Effector memory CD4-positive, alpha-beta T cell (primary cell): ENCODE measurements at regions not wholly inside any gene's neighbourhood (a gene's known extent, or its start where the extent isn't known, plus 50 kb on each side); places are given as distances from the start of the nearest gene placed in this dataset.
"Not testable (repeated sequence)": the region's sequence is repeated elsewhere in the genome, so short reads cannot be mapped to it uniquely, and the experiment has no call there.

ENCODE experiments used
- DNase-seq, 3 donors: peaks; one replicate each; pipeline ENCODE4 v3.0.0-alpha.2; 2020
- H3K27ac ChIP-seq: 2 replicates; pipeline ENCODE4 v1.7.0; 2013; ENCODE audit warnings: mild to moderate bottlenecking, low read length, moderate library complexity; ENCODE audit not compliant: insufficient read depth, poor library complexity, severe bottlenecking
- H3K27me3 ChIP-seq: replicated peaks from 2 replicates; pipeline ENCODE4 v1.7.0; 2013; ENCODE audit warnings: mild to moderate bottlenecking, low read length; ENCODE audit not compliant: insufficient read depth, control insufficient read depth, poor library complexity, severe bottlenecking
- H3K36me3 ChIP-seq: 2 replicates; pipeline ENCODE4 v1.7.0; 2013; ENCODE audit warnings: mild to moderate bottlenecking, low read length, moderate library complexity; ENCODE audit not compliant: control insufficient read depth, insufficient read depth
- H3K4me1 ChIP-seq: 2 replicates; pipeline ENCODE4 v1.7.0; 2013; ENCODE audit warnings: low read length, mild to moderate bottlenecking; ENCODE audit not compliant: control insufficient read depth, insufficient read depth, poor library complexity, severe bottlenecking
- H3K4me3 ChIP-seq: 2 replicates; pipeline ENCODE4 v1.7.0; 2013; ENCODE audit warnings: low read length, low read depth, mild to moderate bottlenecking; ENCODE audit not compliant: insufficient read depth, poor library complexity, severe bottlenecking
- H3K9me3 ChIP-seq: 2 replicates; pipeline ENCODE4 v1.7.0; 2013; ENCODE audit warnings: mild to moderate bottlenecking, low read length, moderate library complexity; ENCODE audit not compliant: control insufficient read depth

GRCh38 chr1:93763704-93764365, 82.2 kb upstream of the BCAR3 start:
- H3K27ac ChIP-seq: no peak overlapping the region
- H3K4me1 ChIP-seq: peaks cover 2% of the 10 kb centered on the region
- H3K4me3 ChIP-seq: no peak overlapping the region
- no peaks in the 10 kb centered on the region for H3K9me3 ChIP-seq
- H3K27me3 ChIP-seq: no peaks in the 10 kb centered on the region
- no peaks in the 10 kb centered on the region for H3K36me3 ChIP-seq
- no peak for DNase-seq

- peaks cover 4% of the 10 kb centered on the region for H3K4me1 ChIP-seq
- no peaks in the 10 kb centered on the region for H3K27me3 ChIP-seq
- no peak overlapping the region for H3K4me3 ChIP-seq
- no peak overlapping the region for H3K27ac ChIP-seq
- no peak for DNase-seq
- no peaks in the 10 kb centered on the region for H3K36me3 ChIP-seq
- no peaks in the 10 kb centered on the region for H3K9me3 ChIP-seq
Measured at GRCh38 chr1:93758842-93759515, 77.3 kb upstream of the BCAR3 start.

GRCh38 chr1:93757256-93758036, 75.8 kb upstream of the BCAR3 start:
- Histone ChIP-seq H3K4me1 (peaks cover 4% of the 10 kb centered on the region), H3K4me3 (no peak overlapping the region), H3K9me3 (no peaks in the 10 kb centered on the region), H3K27ac (no peak overlapping the region), H3K36me3 (no peaks in the 10 kb centered on the region), H3K27me3 (no peaks in the 10 kb centered on the region)
- no peak for DNase-seq

GRCh38 chr1:93756657-93757056, 75.0 kb upstream of the BCAR3 start:
- Histone ChIP-seq H3K27me3 (no peaks in the 10 kb centered on the region), H3K9me3 (no peaks in the 10 kb centered on the region), H3K27ac (no peak overlapping the region), H3K36me3 (no peaks in the 10 kb centered on the region), H3K4me3 (no peak overlapping the region), H3K4me1 (peaks cover 4% of the 10 kb centered on the region)
- DNase-seq: no peak

- not testable (repeated sequence) for H3K4me1 ChIP-seq, H3K27ac ChIP-seq, H3K36me3 ChIP-seq, H3K27me3 ChIP-seq, H3K9me3 ChIP-seq, DNase-seq, H3K4me3 ChIP-seq
Measured at GRCh38 chr1:93755251-93755715, 73.6 kb upstream of the BCAR3 start.

- Histone ChIP-seq H3K36me3 (no peaks in the 10 kb centered on the region), H3K27me3 (no peaks in the 10 kb centered on the region), H3K27ac (no peak overlapping the region), H3K4me1 (peaks cover 4% of the 10 kb centered on the region), H3K4me3 (no peak overlapping the region), H3K9me3 (no peaks in the 10 kb centered on the region)
- DNase-seq: no peak
Measured at GRCh38 chr1:93753791-93754763, 72.4 kb upstream of the BCAR3 start.

GRCh38 chr1:93751377-93752250, 70.0 kb upstream of the BCAR3 start:
- Histone ChIP-seq H3K4me3 (no peak overlapping the region), H3K9me3 (no peaks in the 10 kb centered on the region), H3K4me1 (no peaks in the 10 kb centered on the region), H3K36me3 (no peaks in the 10 kb centered on the region), H3K27me3 (no peaks in the 10 kb centered on the region), H3K27ac (no peak overlapping the region)
- DNase-seq: no peak

GRCh38 chr1:93750955-93751354, 69.3 kb upstream of the BCAR3 start:
- H3K27ac ChIP-seq: no peak overlapping the region
- H3K4me1 ChIP-seq: no peaks in the 10 kb centered on the region
- no peak for DNase-seq
- H3K4me3 ChIP-seq: no peak overlapping the region
- no peaks in the 10 kb centered on the region for H3K9me3 ChIP-seq
- no peaks in the 10 kb centered on the region for H3K36me3 ChIP-seq
- no peaks in the 10 kb centered on the region for H3K27me3 ChIP-seq

GRCh38 chr1:93749894-93750301, 68.3 kb upstream of the BCAR3 start:
- Histone ChIP-seq H3K27me3 (no peaks in the 10 kb centered on the region), H3K27ac (no peak overlapping the region), H3K36me3 (no peaks in the 10 kb centered on the region), H3K4me1 (no peaks in the 10 kb centered on the region), H3K9me3 (no peaks in the 10 kb centered on the region), H3K4me3 (no peak overlapping the region)
- no peak for DNase-seq
